ENCODE measurements at regions not wholly inside any gene's neighbourhood (a gene's known extent, or its start where the extent isn't known, plus 50 kb on each side); places are given as distances from the start of the nearest gene placed in this dataset.

GRCh38 chrX:1035206-1035605 lies 177.2 kb downstream of the CRLF2 start:
- Histone ChIP-seq H3K4me2 (no peak overlapping the region), H3K4me1 (no peaks in the 10 kb centered on the region), H3K4me3 (no peak overlapping the region), H3K9me3 (0 out of 3 replicates have a peak, but pooled peaks cover 5% of the 10 kb centered on the region), H3K27ac (no peak overlapping the region)
- no peak for DNase-seq (ENCODE audit: low read depth in 1 of 2, low spot score in 1 of 2)
- ATAC-seq = no peak
- POLR2A ChIA-PET = no interaction called here
- no peak for FAIRE-seq
- WGBS (ENCODE audit: missing lambda C conversion rate) = 52% methylated on average over 19 of the region's 19 CpGs
- CTCF ChIA-PET = no interaction called here
- no peak for TF ChIP-seq EHMT2 (IDR thresholded peaks at IDR 0.05; ENCODE audit: low read depth)
- no peak for TF ChIP-seq CBX2 (IDR thresholded peaks at IDR 0.05; ENCODE audit: borderline replicate concordance, low read depth)
- no peak for TF ChIP-seq FOSL2 (IDR thresholded peaks at IDR 0.05)
- no peak for TF ChIP-seq FOSL2 (CRISPR knock-in tag; IDR thresholded peaks at IDR 0.05)
- no peak for TF ChIP-seq POLR2A (IDR thresholded peaks at IDR 0.05; ENCODE audit: low read length)
- TF ChIP-seq HEYL (CRISPR knock-in tag; IDR thresholded peaks at IDR 0.05) = no peak
- no peak for TF ChIP-seq RCOR1 (IDR thresholded peaks at IDR 0.05; ENCODE audit: low read depth, low read length)
- no peak for TF ChIP-seq MAX (IDR thresholded peaks at IDR 0.05)
- no peak for TF ChIP-seq ZSCAN20 (CRISPR knock-in tag; IDR thresholded peaks at IDR 0.05)
- TF ChIP-seq HMGXB4 (CRISPR knock-in tag; IDR thresholded peaks at IDR 0.05; ENCODE audit: borderline replicate concordance) = no peak
- TF ChIP-seq MAZ (IDR thresholded peaks at IDR 0.05; ENCODE audit: borderline replicate concordance, low read depth, low read length) = no peak
- no peak for TF ChIP-seq JUNB (IDR thresholded peaks at IDR 0.05)
- no peak for TF ChIP-seq HDAC2 (IDR thresholded peaks at IDR 0.05)
- no peak for TF ChIP-seq RARB (CRISPR knock-in tag; IDR thresholded peaks at IDR 0.05)

GRCh38 chrX:1034717-1035116 lies 177.7 kb downstream of the CRLF2 start:
- Histone ChIP-seq H3K27ac (no peak overlapping the region), H3K4me2 (no peak overlapping the region), H3K9me3 (0 out of 3 replicates have a peak, but pooled peaks cover 5% of the 10 kb centered on the region), H3K4me1 (no peaks in the 10 kb centered on the region), H3K4me3 (no peak overlapping the region)
- FAIRE-seq = no peak
- 61% methylated on average over 17 of the region's 17 CpGs for WGBS (ENCODE audit: missing lambda C conversion rate)
- TF ChIP-seq PHF8 (IDR thresholded peaks at IDR 0.05; ENCODE audit: borderline replicate concordance, low read depth) = no peak
- TF ChIP-seq ELK1 (IDR thresholded peaks at IDR 0.05; ENCODE audit: low read depth, low read length) = no peak
- no peak for TF ChIP-seq PBX3 (IDR thresholded peaks at IDR 0.05)
- TF ChIP-seq ZC3H11A (IDR thresholded peaks at IDR 0.05) = no peak
- TF ChIP-seq BHLHE40 (IDR thresholded peaks at IDR 0.05; ENCODE audit: low read depth, low read length) = no peak
- no peak for TF ChIP-seq FOXS1 (CRISPR knock-in tag; IDR thresholded peaks at IDR 0.05)
- no peak for TF ChIP-seq HMGXB4 (CRISPR knock-in tag; IDR thresholded peaks at IDR 0.05; ENCODE audit: borderline replicate concordance)
- no peak for TF ChIP-seq HEYL (CRISPR knock-in tag; IDR thresholded peaks at IDR 0.05)
- no peak for ATAC-seq
- DNase-seq (ENCODE audit: low read depth in 1 of 2, low spot score in 1 of 2) = no peak
- CTCF ChIA-PET = no interaction called here
- POLR2A ChIA-PET = no interaction called here
